Body of pancreas (tissue), 4 donors: ENCODE measurements at regions not wholly inside any gene's neighbourhood (a gene's known extent, or its start where the extent isn't known, plus 50 kb on each side); places are given as distances from the start of the nearest gene placed in this dataset.

ENCODE experiments used
- CTCF ChIP-seq, 7 experiments: fragments of 450-650 bp in 4 of 7; fragments of 200-600 bp in 3 of 7; sonication (generic) in 3 of 7; IDR thresholded peaks; one replicate each; pipeline ENCODE4 v1.5.1; 2016 to 2019; ENCODE audit warnings: antibody characterized with exemption in 7 of 7
- POLR2A ChIP-seq, 3 donors: fragments of 450-650 bp; IDR thresholded peaks; one replicate each; pipeline ENCODE4 v1.6.1; 2016; ENCODE audit warnings: antibody characterized with exemption in 3 of 3, mild to moderate bottlenecking in 2 of 3

- TF ChIP-seq CTCF (IDR thresholded peaks at IDR 0.05) (no peak), POLR2A (IDR thresholded peaks at IDR 0.05) (no peak)
Measured at GRCh38 chr5:119814655-119815054, 185.3 kb downstream of the FAM170A start.
